ENCODE measurements at regions not wholly inside any gene's neighbourhood (a gene's known extent, or its start where the extent isn't known, plus 50 kb on each side); places are given as distances from the start of the nearest gene placed in this dataset.

DNA sequence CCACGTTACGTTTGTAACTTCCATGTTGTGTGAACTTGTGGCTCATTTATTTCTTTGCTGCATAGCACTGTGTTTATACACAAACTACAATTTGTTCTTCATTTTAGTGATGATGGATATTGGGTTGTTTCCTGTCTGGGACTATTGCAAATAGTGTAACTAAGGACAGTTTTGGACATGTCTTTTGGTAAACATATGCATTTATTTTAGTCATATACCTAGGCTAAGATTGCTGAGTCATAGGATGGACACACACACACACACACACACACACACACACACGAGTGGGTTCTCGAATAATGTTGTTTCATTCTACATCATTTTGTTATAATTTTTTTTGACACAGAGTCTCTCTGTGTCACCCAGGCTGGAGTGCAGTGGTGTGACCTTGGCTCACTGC is 123.5 kb upstream of the CAND1 start:
- Histone ChIP-seq H3K9me3 (replicated peaks in 1 of 2; ENCODE audit: control insufficient read depth in 2 of 2, insufficient read depth in 1 of 2, low read depth in 1 of 2, low read length in 2 of 2) (no peaks in the 10 kb centered on the region), H2BK12ac (ENCODE audit: low read length) (no peak overlapping the region), H3K4me1 (ENCODE audit: control insufficient read depth in 2 of 2, insufficient read depth in 1 of 2, low read depth in 1 of 2, low read length in 2 of 2) (no peaks in the 10 kb centered on the region), H4K91ac (ENCODE audit: low read depth, low read length, poor library complexity) (no peak overlapping the region), H2BK120ac (ENCODE audit: low read depth, low read length) (no peak overlapping the region), H3K18ac (ENCODE audit: low read length) (no peak overlapping the region), H2AFZ (ENCODE audit: low read length) (no peak overlapping the region), H3K4me2 (ENCODE audit: insufficient read depth, low read length, poor library complexity, severe bottlenecking) (no peak overlapping the region), H3K27ac (replicated peaks; ENCODE audit: low read length) (no peak overlapping the region), H2BK5ac (ENCODE audit: low read length) (no peak overlapping the region), H3K14ac (ENCODE audit: low read length) (no peak overlapping the region), H3K23ac (ENCODE audit: low read depth, low read length, poor library complexity) (no peak overlapping the region), H2AK5ac (ENCODE audit: low read depth, low read length) (no peak overlapping the region), H2BK15ac (ENCODE audit: low read length) (no peak overlapping the region), H3K27me3 (ENCODE audit: control insufficient read depth in 3 of 3, insufficient read depth in 3 of 3, low read depth in 1 of 3, low read length in 3 of 3) (peaks cover 0 to 9% (median 0%) of the 10 kb centered on the region in 3 experiments), H3K9ac (ENCODE audit: low read depth, low read length, poor library complexity) (no peak overlapping the region), H3K4ac (ENCODE audit: low read length) (no peak overlapping the region), H4K8ac (ENCODE audit: low read depth, low read length) (no peak overlapping the region), H3K79me1 (ENCODE audit: low read depth, low read length) (no peaks in the 10 kb centered on the region), H3K4me3 (ENCODE audit: low read length in 2 of 2) (no peak overlapping the region), H3K36me3 (replicated peaks in 1 of 2; ENCODE audit: control insufficient read depth in 2 of 2, insufficient read depth in 2 of 2, low read length in 2 of 2) (no peaks in the 10 kb centered on the region)
- DNase-seq (ENCODE audit: low spot score): no peak
- WGBS, 2 donors (ENCODE audit: extremely low coverage in 2 of 2, insufficient read length in 2 of 2, insufficient replicate concordance in 1 of 2): no CpG with 5 or more reads among the region's 4 CpGs

DNA sequence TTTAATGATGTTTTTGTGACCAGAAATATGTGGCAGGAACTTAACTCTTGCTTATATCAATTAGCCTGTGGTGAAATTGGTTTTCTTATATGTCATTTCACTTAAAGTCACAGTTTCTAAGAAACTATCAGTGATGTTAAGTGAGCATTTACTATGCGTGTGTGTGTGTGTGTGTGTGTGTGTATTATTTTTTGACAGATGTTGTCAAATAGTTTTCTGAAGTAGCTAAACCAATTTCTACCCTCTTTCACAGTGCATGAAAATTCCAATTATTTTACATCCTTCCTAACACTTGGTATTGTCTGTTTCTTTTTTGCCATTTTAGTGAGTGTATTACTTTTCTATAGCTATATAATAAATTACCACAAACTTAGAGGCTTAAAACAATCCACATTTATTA is 122.1 kb upstream of the CAND1 start:
- Histone ChIP-seq H2BK15ac (ENCODE audit: low read length) (no peak overlapping the region), H2BK12ac (ENCODE audit: low read length) (no peak overlapping the region), H3K9ac (ENCODE audit: low read depth, low read length, poor library complexity) (no peak overlapping the region), H3K27me3 (ENCODE audit: control insufficient read depth in 3 of 3, insufficient read depth in 3 of 3, low read depth in 1 of 3, low read length in 3 of 3) (peaks cover 0 to 3% (median 0%) of the 10 kb centered on the region in 3 experiments), H3K4me1 (ENCODE audit: control insufficient read depth in 2 of 2, insufficient read depth in 1 of 2, low read depth in 1 of 2, low read length in 2 of 2) (no peaks in the 10 kb centered on the region), H2AFZ (ENCODE audit: low read length) (no peak overlapping the region), H3K14ac (ENCODE audit: low read length) (no peak overlapping the region), H3K4ac (ENCODE audit: low read length) (no peak overlapping the region), H3K4me2 (ENCODE audit: insufficient read depth, low read length, poor library complexity, severe bottlenecking) (no peak overlapping the region), H4K8ac (ENCODE audit: low read depth, low read length) (no peak overlapping the region), H4K91ac (ENCODE audit: low read depth, low read length, poor library complexity) (no peak overlapping the region), H2BK5ac (ENCODE audit: low read length) (no peak overlapping the region), H3K36me3 (replicated peaks in 1 of 2; ENCODE audit: control insufficient read depth in 2 of 2, insufficient read depth in 2 of 2, low read length in 2 of 2) (no peaks in the 10 kb centered on the region), H3K23ac (ENCODE audit: low read depth, low read length, poor library complexity) (no peak overlapping the region), H2AK5ac (ENCODE audit: low read depth, low read length) (no peak overlapping the region), H2BK120ac (ENCODE audit: low read depth, low read length) (no peak overlapping the region), H3K27ac (replicated peaks; ENCODE audit: low read length) (no peak overlapping the region), H3K9me3 (replicated peaks in 1 of 2; ENCODE audit: control insufficient read depth in 2 of 2, insufficient read depth in 1 of 2, low read depth in 1 of 2, low read length in 2 of 2) (no peaks in the 10 kb centered on the region), H3K4me3 (ENCODE audit: low read length in 2 of 2) (no peak overlapping the region), H3K79me1 (ENCODE audit: low read depth, low read length) (no peaks in the 10 kb centered on the region), H3K18ac (ENCODE audit: low read length) (no peak overlapping the region)
- DNase-seq (ENCODE audit: low spot score): no peak
- WGBS, 2 donors (ENCODE audit: extremely low coverage in 2 of 2, insufficient read length in 2 of 2, insufficient replicate concordance in 1 of 2): no CpG with 5 or more reads among the region's 1 CpG

DNA sequence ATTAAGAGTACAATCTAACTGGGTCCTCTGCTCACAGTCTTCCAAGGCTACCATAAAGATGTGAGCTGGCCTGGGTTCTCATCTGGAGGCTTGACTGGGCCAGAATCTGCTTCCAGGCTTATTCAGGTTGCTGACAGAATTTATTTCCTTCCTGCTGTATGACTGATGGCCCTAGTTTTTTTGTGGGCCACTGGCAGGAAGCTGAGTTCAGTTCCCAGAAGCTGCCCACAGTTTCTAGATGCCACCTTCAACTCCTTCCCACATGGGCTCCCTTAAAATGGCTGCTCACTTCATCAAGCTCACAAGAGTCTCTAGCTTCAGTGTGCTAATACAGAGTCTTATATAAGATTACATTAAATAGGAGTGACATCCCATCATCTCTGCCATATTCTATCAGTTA is 121.7 kb upstream of the CAND1 start:
- Histone ChIP-seq H2BK12ac (ENCODE audit: low read length) (no peak overlapping the region), H4K8ac (ENCODE audit: low read depth, low read length) (no peak overlapping the region), H2BK5ac (ENCODE audit: low read length) (no peak overlapping the region), H3K18ac (ENCODE audit: low read length) (no peak overlapping the region), H3K23ac (ENCODE audit: low read depth, low read length, poor library complexity) (no peak overlapping the region), H3K9ac (ENCODE audit: low read depth, low read length, poor library complexity) (no peak overlapping the region), H3K27ac (replicated peaks; ENCODE audit: low read length) (no peak overlapping the region), H2AK5ac (ENCODE audit: low read depth, low read length) (no peak overlapping the region), H4K91ac (ENCODE audit: low read depth, low read length, poor library complexity) (no peak overlapping the region), H2BK120ac (ENCODE audit: low read depth, low read length) (no peak overlapping the region), H3K9me3 (replicated peaks in 1 of 2; ENCODE audit: control insufficient read depth in 2 of 2, insufficient read depth in 1 of 2, low read depth in 1 of 2, low read length in 2 of 2) (no peaks in the 10 kb centered on the region), H3K4me2 (ENCODE audit: insufficient read depth, low read length, poor library complexity, severe bottlenecking) (no peak overlapping the region), H3K4me3 (ENCODE audit: low read length in 2 of 2) (no peak overlapping the region), H3K27me3 (ENCODE audit: control insufficient read depth in 3 of 3, insufficient read depth in 3 of 3, low read depth in 1 of 3, low read length in 3 of 3) (peaks cover 0 to 3% (median 0%) of the 10 kb centered on the region in 3 experiments), H2BK15ac (ENCODE audit: low read length) (no peak overlapping the region), H3K4ac (ENCODE audit: low read length) (no peak overlapping the region), H3K4me1 (ENCODE audit: control insufficient read depth in 2 of 2, insufficient read depth in 1 of 2, low read depth in 1 of 2, low read length in 2 of 2) (no peaks in the 10 kb centered on the region), H2AFZ (ENCODE audit: low read length) (no peak overlapping the region), H3K36me3 (replicated peaks in 1 of 2; ENCODE audit: control insufficient read depth in 2 of 2, insufficient read depth in 2 of 2, low read length in 2 of 2) (no peaks in the 10 kb centered on the region), H3K79me1 (ENCODE audit: low read depth, low read length) (no peaks in the 10 kb centered on the region), H3K14ac (ENCODE audit: low read length) (no peak overlapping the region)
- no peak for DNase-seq (ENCODE audit: low spot score)

DNA sequence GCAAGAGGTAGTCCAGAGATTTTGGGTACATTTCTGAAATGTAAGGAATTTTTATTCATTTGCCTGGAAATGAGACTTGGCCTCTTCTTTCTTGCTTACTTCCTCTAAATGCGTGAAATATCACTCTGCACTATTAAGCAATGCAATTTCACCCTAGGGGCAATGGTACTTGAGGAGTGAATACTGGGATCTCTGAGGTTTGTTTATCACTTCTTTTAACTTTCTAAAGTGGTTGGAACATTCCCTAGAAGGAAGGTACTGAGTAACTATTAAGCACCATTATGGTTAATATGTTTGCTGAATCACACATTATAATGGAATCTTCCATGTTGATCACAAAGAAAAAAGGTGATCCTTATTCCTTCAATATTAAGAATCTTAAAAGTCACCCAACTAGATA is 120.9 kb upstream of the CAND1 start:
- Histone ChIP-seq H3K4me1 (ENCODE audit: control insufficient read depth in 2 of 2, insufficient read depth in 1 of 2, low read depth in 1 of 2, low read length in 2 of 2) (no peaks in the 10 kb centered on the region), H2AFZ (ENCODE audit: low read length) (no peak overlapping the region), H3K79me1 (ENCODE audit: low read depth, low read length) (no peaks in the 10 kb centered on the region), H2BK12ac (ENCODE audit: low read length) (no peak overlapping the region), H3K18ac (ENCODE audit: low read length) (no peak overlapping the region), H4K91ac (ENCODE audit: low read depth, low read length, poor library complexity) (no peak overlapping the region), H3K14ac (ENCODE audit: low read length) (no peak overlapping the region), H3K27me3 (ENCODE audit: control insufficient read depth in 3 of 3, insufficient read depth in 3 of 3, low read depth in 1 of 3, low read length in 3 of 3) (peaks cover 0 to 3% (median 0%) of the 10 kb centered on the region in 3 experiments), H3K36me3 (replicated peaks in 1 of 2; ENCODE audit: control insufficient read depth in 2 of 2, insufficient read depth in 2 of 2, low read length in 2 of 2) (no peaks in the 10 kb centered on the region), H2BK5ac (ENCODE audit: low read length) (no peak overlapping the region), H3K9me3 (replicated peaks in 1 of 2; ENCODE audit: control insufficient read depth in 2 of 2, insufficient read depth in 1 of 2, low read depth in 1 of 2, low read length in 2 of 2) (no peaks in the 10 kb centered on the region), H3K27ac (replicated peaks; ENCODE audit: low read length) (no peak overlapping the region), H2BK15ac (ENCODE audit: low read length) (no peak overlapping the region), H2BK120ac (ENCODE audit: low read depth, low read length) (no peak overlapping the region), H3K4me3 (ENCODE audit: low read length in 2 of 2) (no peak overlapping the region), H2AK5ac (ENCODE audit: low read depth, low read length) (no peak overlapping the region), H3K23ac (ENCODE audit: low read depth, low read length, poor library complexity) (no peak overlapping the region), H3K4ac (ENCODE audit: low read length) (no peak overlapping the region), H3K4me2 (ENCODE audit: insufficient read depth, low read length, poor library complexity, severe bottlenecking) (no peak overlapping the region), H3K9ac (ENCODE audit: low read depth, low read length, poor library complexity) (no peak overlapping the region), H4K8ac (ENCODE audit: low read depth, low read length) (no peak overlapping the region)
- no CpG with 5 or more reads among the region's 1 CpG for WGBS, 2 donors (ENCODE audit: extremely low coverage in 2 of 2, insufficient read length in 2 of 2, insufficient replicate concordance in 1 of 2)
- no peak for DNase-seq (ENCODE audit: low spot score)

Measured in neuronal stem cell (in vitro differentiated cells).